GM19238 (cell line): ENCODE measurements at regions not wholly inside any gene's neighbourhood (a gene's known extent, or its start where the extent isn't known, plus 50 kb on each side); places are given as distances from the start of the nearest gene placed in this dataset.

Source experiments
- DNase-seq: peaks from one replicate; pipeline ENCODE4 v3.0.0; 2011; ENCODE audit warnings: low spot score; ENCODE audit not compliant: insufficient read length

- DNase-seq, result no peak
Measured at GRCh38 chr9:38162332-38163211, 93.5 kb upstream of the SHB start.

- DNase-seq, result peak; percentile 37
Measured at GRCh38 chr9:38160613-38161215, 91.7 kb upstream of the SHB start.

- no peak for DNase-seq
Measured at GRCh38 chr9:38159599-38159998, 90.6 kb upstream of the SHB start.

DNA sequence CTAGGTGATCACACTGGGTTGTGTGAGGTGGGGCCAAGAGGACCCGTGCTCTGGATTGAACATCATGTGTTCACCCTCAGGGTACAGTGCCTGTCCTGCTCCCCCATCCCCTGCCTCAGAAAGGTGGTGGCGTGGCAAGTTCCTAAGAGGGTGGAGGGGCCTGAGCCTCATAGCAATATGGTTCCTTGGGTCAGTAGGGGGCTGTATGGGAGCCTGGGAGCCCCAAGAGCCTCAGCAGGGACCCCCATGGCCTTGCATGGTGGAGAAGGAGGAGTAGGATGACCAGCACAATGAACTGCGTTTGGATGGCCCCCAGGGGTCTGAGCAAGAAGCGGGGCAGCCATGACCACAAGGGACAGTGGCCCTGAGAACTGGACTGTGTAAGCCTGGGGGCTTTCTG is 89.6 kb upstream of the SHB start:
- DNase-seq, result no peak

DNA sequence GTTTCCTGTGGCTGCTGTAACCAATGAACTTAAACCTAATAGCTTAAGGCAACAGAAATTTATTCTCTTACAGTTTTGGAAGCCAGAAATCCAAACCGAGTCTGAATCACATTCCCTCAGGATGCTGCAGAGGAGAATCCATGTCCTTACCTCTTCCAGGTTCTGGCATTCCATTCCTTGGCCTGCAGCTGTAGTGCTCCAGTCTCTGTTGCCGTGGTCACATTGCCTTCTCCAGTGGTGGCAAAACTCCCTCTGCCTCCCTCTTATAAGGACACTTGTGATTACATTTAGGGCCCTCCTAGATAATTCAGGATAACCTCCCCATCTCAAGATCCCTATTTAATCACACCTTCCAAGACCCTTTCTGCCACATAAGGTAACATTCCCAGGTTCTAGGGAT is 88.7 kb upstream of the SHB start:
- no peak for DNase-seq

DNA sequence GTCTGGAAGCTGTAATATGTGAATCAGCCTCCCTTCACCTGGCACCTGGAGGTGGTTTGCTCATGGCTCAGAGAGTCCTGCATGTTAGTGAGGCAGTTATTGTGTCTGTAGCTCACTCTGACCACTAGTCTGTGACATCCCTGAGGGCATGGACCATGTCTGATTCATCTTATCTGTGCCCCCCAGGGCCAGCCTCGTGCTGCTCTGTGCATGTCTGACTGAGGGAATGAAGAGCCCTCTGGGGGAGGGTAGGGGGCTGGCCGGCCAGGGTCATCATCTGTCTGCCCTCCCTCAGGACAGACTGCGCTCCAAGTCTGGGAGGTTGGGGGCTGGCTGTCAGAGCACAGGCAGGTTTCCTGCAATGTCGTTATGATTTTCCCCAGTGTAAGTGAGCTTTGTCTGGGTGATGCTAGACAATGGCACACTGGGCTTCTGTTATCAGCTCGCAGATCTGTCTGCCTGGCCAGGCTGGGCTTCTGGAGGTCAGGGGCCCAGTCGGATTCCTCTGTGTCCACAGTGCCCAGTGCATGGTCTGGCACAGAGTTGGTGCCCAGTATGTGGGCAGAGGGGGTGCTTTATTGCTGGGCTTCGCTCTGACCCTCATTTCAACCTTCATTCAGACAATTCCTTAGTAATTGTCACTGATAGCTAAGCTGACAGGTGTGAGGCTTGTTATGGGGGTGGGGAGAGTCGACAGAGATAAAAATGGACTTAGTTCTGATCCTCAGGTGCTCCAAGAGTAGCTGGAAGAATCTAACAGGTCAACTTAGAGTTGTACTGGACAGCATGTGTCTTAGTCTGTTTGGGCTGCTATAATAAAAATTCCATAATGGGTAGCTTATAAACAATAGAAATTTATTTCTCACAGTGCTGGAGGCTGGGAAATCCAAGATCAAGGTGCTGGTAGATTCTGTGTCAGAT is 85.7 kb upstream of the SHB start:
- DNase-seq, result no peak

GRCh38 chr9:38153910-38154291 is 84.9 kb upstream of the SHB start:
- DNase-seq, result no peak

GRCh38 chr9:38153152-38153909 is 84.3 kb upstream of the SHB start:
- DNase-seq, result no peak

GRCh38 chr9:38149647-38150046 is 80.6 kb upstream of the SHB start:
- DNase-seq, result no peak

DNA sequence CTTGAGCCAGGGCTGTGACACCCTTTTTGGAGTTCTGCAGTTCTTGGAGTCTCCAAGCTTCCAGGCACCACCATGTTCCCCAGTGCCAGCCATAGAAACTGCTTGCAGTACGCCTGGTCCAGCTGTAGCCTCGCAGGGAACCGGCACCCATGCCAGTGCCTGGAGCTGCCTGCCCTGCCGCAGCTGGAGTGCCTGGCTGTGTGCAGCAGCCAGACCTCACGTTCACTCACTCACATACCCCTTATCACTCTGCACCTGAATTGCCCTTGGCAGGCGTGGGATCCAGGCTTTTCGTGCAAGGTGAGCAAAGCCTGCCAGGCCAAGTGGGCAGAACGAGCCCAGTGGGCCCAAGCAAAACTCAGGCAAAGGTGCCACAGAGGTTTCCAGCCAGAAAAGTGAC is 77.8 kb upstream of the SHB start:
- no peak for DNase-seq

DNA sequence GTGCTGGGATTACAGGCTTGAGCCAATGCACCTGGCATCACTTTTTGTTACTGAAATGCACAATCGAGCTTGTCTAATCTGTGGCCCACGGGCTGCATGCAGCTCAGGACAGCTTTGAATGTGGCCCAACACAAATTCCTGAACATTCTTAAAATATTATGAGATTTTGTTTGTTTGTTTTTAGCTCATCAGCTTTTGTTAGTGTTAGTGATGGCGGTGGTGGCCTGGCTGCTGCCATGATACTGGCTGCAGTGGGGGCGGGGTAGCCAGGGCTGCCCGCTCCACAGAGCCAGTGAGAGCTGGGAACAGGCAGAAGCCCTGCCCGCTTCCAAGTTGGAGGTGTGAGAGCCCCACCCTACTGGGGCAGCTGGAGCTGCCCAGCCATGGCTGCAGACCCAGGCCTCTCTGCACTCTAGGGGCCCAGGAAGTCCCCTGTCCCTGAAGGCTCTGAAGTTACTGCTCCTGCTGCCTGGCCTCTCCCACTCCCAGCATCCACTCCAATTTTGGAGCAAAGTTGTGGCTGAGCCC is 76.6 kb upstream of the SHB start:
- no peak for DNase-seq

- no peak for DNase-seq
Measured at GRCh38 chr9:38144421-38144820, 75.4 kb upstream of the SHB start.

- DNase-seq, result no peak
Measured at GRCh38 chr9:38141746-38142591, 72.9 kb upstream of the SHB start.

- DNase-seq, result no peak
Measured at GRCh38 chr9:38138276-38138675, 69.2 kb upstream of the SHB start.

DNA sequence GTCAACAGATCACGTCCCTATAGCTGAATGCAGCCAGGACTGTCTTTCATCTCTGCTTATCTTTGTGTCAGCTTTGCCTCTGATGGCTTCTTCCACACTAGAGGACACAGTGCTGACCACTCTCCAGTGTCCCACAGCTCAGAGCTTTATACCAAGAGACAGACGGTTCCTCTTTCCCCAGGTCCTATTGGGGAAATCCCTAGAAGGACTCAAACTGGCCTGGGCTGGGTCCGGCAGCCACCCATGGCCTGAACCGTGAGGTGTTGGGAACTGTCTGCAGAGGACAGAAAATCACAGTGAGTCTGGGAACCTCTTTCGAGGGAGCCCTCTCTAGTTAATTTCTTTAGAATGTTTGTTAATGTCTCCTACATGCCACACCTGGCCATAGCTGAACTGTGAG is 68.3 kb upstream of the SHB start:
- DNase-seq, result no peak

DNA sequence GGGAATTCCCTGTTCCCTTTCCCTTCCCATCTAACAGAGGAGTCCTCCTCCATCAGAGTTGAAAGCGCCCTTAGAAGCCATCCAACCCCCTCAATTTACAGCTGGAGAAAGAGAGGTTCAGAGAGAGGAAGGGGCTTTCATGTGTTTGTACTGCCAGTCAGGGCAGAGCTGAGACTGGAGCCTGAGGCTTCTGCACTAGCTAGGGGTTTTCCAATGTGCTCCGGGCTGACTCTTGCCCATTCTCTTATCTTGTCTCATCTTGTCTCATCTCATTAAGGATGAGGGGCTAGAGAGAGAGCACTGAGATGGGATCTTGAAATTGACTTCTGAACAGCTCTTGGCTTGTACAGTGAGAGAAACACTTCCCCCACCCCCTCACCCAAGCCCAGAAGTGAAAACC is 67.4 kb upstream of the SHB start:
- DNase-seq, result no peak

DNA sequence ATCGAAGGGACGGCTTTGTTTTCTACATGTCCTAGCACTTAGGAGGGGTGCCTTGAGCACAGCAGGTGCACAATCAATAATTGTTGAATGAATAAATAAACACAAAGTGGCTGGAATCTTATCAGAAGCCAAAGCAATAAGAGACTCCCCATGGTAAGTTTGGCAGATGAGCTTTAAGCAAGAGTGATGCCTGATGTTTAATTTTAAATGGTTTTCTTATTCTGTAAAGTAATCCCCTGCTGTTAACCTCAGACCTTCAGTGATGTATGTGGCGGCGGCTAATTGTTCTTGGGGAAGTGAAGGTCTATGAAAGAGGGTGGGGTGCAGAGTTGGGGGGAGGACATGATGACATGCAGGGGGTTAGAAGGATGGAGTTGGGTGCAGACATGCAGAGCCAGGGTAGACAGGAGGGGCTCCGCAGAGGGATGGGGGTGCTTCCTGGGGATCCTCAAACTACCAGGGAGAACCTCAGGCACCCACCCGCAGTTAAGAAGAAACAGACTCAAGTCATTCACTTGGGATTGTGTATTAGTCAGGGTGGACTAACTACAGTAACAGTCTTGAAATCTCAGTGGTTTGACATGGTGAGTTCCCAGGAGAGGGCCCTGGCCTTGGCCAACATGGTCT is 65.7 kb upstream of the SHB start:
- DNase-seq, result no peak

- no peak for DNase-seq
Measured at GRCh38 chr9:38133595-38133994, 64.6 kb upstream of the SHB start.

GRCh38 chr9:38132956-38133355 is 63.9 kb upstream of the SHB start:
- DNase-seq, result no peak

DNA sequence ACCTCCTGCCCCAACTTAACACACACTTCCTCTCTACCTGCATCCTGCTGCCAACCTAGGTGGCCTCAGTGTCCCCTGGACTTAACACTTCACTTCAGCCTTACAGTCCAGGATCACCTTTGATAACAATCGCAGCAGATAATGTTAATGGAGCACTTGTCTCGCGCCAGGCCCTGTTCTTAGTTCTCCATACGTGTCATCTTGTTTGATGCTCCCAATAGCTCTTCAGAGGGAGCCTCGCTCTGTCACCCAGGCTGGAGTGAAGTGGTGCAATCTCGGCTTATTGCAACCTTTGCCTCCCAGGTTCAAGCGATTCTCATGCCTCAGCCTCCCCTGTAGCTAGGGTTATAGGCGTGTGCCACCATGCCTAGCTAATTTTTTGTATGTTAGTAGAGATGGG is 62.7 kb upstream of the SHB start:
- no peak for DNase-seq
